Stimulated activated CD4-positive, alpha-beta T cell treated with anti-CD3 and anti-CD28 coated beads, Interleukin-2, amount 100 ng/mL, for 48 hours (primary cell): ENCODE measurements at regions not wholly inside any gene's neighbourhood (a gene's known extent, or its start where the extent isn't known, plus 50 kb on each side); places are given as distances from the start of the nearest gene placed in this dataset.

ENCODE experiments used
- DNase-seq, 2 donors: peaks; one replicate each; pipeline ENCODE4 v3.0.0-alpha.2; 2020

DNA sequence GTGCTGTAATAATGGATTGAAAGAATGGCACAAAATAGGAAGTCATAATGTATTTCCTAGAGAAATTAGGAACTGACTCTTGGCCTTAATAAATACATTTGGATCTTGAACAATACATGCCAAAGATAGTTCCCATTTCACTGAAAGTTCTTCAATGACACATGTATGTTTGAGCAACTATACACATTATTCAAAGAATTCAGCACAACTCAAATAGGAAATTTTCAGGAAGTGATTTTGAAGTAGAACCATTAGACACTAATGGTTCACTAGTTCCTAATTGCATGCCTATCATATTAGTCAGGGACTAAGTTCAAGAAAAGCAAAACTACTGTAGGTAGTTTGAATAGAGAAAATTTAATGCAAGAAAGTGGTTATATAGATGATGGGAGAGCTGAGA, 404.7 kb downstream of the LMO4 start:
- no peak for DNase-seq

DNA sequence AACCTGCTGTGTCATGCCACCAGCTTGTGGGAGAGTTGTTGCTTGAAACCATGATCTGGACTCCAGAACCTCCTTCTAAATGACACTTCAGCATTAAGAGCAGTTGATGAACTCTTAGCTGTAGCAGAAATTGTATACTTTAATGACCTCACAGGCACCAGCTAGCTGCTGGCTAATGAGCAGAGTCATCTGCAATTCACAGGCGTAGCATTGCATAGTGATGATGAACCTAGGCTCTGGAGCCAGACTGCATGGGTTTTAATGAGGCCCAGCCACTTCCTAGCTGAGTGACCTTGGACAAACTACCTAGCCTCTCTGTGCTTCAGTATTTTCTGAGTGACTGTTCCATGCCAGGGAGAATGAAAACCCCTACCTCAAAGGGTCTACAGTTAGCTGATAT, 407.1 kb downstream of the LMO4 start:
- no peak for DNase-seq

DNA sequence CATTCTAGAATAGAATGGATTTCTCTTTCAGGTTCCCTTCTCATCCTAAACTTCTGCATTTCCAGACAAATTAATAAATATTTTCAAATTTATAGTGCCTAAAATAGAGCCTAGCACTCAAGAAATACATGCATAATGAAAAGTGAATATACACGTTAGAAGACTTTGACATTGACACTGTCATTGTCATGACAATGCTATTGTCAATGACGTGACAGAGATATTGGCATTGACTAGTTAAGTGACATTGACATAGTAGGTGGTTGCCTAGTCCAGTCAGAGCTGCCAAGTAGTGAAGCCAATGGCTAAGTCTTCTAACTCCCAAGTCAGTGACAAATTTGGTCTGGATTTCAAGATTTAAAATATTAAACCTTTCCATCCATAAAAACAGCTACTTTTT, 410.5 kb downstream of the LMO4 start:
- DNase-seq, result no peak

DNA sequence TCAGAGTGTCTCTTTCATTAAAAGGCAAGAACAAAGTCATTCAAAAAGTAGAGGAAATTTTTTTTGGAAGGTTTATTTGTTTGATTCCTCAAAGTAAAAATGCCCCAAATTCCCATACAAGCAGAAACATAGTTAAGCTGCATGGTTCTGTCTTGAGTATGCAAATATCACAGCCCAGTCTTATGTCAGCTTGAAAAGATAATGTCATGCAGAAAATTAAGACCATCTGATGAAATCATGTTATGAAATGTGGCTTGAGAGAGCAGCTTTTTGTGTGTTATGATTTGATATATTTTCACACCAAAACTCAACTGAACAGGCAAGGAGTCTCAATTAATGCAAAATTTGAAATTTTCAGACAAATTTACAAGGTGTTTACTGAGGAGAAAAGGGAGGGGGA, 411.0 kb downstream of the LMO4 start:
- no peak for DNase-seq

DNA sequence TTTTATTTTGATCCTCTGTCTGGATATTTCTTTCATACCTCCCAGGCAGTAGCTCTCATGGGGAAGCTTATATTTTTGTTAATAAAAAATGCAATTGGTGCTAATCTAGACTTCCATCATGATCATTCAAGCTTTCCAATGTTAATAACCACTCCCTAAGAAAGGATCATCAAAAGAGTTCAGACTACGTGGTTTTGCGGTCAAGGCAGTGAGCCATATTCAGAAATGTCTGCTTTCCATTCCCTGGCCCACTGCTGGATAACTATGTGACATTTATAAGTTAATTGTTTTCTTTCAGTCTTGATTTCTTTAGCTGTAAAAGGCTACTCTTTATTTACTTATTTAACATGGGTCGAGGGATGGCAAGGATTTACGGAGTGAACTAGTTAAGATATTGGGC, 414.6 kb downstream of the LMO4 start:
- no peak for DNase-seq

DNA sequence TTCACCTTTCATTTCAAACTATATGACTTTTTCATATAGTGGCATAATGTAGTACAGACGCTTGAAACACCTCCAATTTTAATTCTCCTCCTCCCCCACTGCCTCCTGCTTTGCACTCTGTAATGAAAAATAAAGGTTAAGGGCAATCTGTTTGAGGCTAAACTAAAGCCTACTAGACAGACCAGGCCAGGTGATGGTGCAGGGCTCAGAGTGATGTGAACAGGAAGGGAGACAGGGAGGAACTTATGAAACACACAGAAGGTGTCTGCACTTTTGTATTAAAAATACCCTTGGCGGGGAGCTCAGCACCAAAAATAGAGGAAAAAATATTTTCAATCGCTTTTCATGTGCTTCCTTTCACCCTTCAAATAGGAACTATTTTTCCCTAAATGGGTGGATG, 415.4 kb downstream of the LMO4 start:
- no peak for DNase-seq

DNA sequence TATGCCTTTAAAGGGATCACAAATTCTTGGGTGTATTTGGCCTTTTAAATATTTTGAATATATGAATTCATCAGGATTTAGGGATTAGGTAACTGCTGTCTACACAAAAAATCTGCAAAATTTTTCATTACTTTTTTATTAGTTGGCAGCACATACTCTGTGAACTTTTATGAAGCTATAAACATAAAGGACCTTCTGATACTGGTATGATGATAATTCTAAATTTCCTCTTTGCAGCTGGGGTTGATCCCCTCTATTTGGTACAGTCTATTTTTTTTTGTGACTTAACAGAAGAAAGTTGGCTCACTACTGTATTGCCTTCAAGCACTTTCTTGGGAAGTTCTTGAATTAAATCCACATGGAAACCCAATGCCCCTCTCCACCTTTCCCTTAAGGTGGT, 416.1 kb downstream of the LMO4 start:
- no peak for DNase-seq

DNA sequence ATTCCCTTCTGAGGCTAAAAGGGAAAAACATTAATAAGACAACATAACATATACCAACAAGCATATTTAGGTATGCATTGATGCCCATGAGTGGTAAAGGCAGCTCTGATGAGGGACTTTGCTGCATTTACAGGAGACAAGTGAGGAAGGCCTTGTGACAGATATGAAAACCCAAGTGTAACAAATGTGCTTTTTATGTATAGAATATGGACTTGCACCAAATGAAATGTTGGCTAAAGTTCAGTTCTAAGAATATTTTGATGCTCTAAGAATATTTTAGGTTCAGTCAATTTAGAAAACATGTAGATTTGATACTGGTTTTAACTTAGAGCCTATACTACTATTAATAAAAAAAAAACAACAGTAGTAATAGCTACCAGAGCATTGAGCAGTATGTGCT, 424.7 kb downstream of the LMO4 start:
- DNase-seq, result no peak

DNA sequence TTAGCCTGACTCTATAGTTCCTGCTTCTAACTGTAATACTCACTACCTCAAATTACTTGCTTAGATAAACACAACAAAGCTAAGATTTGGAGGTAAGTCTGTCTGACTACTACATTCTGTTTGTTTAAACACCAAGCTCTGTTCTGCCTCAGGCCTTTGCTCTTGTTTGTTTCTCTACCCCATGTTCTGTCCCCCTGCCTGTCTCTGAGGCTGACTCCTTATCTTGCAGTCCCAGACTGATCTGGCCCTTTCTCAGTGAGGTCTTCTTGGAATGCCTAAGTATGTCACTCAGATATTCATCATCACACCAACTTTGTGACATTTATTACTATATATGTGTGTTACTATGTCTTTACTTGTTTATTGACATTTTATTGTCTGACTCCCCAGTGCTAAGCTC, 425.5 kb downstream of the LMO4 start:
- no peak for DNase-seq

DNA sequence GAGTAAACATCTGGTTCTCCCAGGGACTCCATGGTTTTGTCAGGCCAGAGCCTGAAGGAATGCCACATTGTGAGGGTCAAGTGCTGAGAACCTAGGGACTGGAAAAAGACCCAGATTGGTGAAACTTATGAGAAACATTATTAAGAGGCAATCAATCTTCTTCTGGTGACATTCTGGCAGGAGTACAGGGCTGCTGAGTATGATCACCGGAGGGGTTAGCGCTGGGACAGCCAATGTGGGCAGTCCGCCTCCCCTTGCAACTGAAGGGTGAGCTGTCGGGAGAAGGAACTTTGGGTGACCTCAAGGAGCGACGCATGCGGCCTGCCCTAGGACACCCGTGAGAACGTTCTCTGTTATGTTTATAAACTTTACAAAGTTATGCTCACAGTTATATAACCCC, 429.0 kb downstream of the LMO4 start:
- no peak for DNase-seq

DNA sequence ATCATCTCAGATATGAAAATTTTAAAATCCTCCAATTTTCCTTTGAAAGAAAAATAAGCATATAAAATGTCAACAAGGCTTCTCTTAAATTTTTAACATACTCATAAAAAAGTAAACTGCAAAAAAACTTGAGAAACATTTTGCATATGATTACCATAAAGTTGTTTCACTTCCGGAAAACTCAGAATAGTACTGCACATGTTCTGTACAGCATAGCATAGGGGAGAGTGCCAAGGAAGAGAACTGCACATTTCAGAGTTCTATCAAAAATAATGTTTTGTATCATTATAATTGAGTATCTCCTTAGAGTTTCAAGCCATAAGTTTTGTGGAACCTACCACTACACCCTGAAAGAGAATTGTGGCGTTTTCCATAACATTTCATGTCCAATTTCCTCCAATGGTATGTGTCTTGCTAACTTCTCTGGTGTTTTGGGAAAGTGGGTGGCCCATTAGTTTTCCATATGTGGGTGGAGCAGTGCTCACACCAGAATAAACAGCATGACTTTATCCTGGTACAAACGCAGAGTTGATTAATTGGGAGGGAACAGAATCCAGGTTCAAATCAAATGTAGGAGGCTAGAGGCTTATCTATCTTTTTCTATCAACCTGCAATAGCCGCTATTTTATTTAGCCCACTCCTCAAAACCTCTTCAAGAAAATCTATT, 430.9 kb downstream of the LMO4 start:
- no peak for DNase-seq

DNA sequence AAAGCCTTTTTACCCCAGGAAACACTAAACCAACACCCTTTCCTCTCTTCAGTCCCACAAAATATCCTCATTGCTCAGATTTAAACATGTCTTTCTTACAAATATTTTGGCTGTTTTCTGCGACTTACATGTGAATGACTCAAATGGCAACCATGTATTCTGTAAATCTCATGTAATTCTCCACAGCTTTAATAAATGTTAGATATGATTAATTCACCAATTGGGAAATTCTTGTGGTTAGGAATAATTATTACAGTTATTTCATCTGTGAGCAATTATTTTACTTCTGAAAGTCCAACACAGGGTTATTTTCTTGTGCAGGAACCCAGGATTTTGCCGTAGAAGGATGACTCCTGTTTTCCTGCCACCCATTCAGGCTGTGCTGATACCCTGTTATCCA, 431.5 kb downstream of the LMO4 start:
- no peak for DNase-seq

DNA sequence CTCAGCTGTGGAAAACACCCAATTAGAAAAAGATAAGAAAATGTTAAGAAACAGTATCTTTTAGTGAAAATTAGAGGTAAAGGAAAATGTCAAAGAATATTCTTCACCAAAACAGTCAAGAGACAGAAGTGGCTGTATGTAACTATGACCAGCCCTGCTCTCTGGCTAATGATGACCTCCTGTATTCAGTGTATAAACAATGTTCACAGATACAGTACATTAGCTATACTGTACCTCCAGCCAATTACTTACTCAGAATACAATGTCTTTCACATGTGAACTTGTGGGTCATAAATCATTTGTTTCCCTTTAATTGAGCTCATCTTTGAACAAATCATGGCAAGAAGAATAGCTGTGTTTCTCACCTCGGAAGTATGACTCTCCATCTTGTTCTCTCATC, 432.0 kb downstream of the LMO4 start:
- no peak for DNase-seq

DNA sequence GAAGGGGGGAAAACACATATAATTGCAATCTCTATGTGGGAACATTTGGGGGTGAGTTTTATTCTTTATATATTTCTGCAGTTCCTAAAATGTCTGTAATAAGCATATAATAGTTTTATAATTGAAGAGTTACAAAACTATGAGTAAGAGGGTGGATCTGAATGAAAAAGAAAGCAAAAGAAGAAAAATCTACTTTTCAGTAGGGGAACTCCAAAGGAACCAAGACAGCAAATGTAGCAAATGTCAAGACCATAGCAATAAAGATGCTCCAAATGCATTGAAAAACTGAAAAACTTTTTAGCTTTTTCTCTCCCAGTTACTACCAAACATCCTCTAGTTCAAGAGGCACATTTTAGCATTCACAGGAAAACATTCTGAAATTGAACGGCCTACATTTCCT, 434.8 kb downstream of the LMO4 start:
- no peak for DNase-seq

DNA sequence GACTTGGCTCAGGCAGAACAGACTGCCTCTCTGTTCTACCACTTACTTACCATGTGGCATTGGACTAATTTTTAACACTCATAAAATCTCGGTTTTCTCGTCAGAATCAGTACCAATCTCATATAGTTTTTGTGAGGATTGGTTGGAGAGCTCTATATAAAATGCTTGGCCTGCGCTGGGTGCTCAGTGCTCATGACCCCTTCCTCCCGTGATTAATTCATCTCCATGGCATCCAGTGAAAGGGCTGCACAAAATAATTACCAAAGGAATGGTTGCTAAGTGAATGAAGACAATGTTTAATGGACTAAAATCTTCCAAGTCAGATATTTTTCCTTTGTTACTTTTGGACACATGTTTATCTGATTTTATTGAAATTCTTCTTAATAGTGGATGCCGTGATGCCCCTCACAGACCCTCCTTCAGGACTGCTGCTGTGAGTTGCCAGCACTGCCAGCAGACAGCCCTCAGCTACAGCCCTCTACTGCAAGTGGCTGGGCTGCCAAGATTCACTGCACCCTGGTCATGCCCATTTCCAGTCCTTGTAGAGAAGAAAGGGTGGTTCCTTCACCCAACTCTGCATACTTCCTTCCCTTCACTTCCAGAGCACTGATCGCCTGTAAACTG, 436.5 kb downstream of the LMO4 start:
- DNase-seq, result no peak

DNA sequence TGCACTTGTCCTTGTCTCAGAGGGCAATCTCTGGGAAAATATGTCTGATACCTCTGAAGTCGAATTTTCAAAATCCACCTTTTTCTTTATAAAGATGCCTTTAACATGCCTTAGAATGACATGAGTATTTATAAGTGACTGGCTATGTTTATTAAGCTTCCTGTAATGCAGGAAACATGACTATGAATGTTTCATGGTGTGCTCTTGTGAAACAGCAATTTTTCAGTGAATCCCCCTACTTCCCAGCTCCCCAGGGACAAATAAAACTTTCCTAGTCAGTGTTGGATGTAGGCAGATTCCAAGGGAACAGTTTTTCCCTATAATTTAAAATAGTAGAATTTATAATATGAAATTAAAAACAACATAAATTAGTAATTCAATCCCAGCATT, 437.0 kb downstream of the LMO4 start:
- DNase-seq, result no peak

DNA sequence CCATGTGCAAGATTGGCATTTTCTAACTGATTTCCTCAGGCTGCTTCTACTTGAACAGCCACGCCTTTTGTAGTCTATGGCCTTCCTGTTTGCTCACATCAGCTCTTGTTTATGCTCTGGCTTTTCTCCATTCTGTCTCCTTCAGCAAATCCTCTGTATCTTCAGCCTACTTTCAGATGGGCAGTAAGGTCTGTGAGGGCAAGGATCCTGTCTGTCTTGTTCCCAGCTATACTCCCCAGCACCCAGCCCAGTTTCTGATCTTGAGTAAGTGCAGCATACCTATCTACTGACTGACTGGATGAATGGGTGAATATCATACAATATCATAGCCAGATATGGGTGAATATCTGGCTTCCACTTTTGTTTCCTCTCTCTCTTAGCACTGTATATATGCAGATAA, 438.1 kb downstream of the LMO4 start:
- no peak for DNase-seq

DNA sequence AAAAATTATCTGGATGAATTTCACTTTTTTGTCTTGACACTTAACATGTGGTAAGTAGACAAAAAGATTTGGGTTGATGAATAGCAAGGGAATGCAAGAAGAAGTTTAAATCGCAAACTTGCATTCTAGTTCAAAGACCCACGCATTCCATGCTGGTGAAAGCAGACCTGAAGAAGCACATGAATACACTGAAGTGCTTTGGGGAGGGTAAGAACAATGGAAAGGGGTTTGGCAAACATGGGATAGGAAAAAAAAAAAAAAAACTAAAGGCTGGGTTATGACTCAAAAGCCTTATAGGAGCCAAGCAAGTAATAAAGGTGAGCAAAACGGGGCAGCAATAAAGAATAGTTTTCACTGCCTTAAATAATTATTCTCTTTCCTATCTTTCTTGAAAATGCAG, 450.2 kb downstream of the LMO4 start:
- no peak for DNase-seq

DNA sequence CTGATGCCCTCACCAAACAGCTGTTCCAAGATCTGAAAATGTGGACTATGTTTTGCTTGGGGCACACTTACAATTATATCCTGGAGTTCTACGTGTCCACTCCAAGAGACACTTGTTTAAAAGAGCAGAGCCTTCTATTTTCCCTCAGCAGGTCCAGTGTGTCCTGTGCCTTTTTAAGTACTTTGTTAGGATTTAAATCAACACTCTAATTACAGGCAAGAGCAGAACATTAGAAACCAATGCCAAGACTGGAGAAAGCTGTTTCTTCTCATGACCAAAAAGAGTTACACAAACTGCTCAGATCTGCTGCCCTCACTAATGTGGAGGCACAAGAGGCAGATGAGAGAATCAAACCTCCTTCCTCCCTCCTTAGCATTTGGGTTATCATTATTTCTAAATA, 452.9 kb downstream of the LMO4 start:
- no peak for DNase-seq

DNA sequence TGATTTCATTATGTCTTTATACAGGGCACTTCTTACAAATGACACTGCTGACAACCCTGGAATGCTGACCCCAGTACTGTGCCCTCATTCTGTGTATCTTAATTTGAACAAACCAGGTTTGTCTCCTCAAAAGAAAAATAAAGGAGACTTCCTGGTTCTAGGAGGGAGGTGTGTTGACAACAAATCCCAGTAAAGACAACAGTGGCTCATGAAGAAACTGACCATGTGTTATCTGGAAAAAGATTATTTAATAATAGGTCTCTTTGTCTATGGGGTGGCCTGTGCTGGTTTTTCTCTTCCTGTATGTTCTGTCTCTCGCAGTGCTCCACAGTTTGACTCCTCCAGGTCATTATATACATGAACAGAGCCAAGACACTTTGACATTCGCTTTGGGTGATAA, 454.6 kb downstream of the LMO4 start:
- no peak for DNase-seq

DNA sequence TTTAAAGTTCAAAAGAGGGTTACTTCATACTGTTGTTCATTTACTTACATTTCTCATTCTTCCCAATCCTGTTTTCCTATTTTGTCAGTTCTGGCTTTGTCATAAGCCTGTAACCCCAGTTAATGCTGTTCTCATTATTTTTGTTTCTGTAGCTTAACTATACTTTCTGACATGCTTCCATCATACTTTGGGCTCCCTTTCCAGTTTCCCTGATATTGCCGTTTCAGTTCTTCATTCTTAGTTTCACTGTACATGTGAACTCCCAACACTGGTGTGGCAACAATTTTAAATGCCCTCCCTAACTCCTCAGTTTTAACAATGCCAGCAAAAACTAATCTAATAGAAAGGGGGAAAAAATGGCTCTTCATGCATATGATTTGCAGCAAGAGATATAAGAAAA, 456.7 kb downstream of the LMO4 start:
- DNase-seq, result no peak

DNA sequence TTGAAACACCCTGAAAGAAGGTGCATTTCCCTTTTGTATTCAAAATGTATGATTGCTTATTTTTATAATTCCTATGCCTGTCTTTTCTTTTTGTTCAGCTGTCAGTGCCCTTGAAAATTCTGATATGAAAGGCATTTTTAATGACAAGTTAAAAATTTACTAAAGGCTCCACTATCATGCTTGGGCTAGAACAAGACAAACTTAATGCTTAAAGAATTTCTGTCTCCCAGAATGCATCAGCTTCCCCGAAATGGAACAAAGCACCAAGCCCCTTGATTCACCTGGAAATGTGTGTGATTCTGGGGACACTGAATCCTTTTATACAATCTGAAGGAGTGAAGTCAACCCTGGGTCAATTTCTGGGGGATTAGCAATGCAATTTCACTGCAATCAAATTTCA, 457.5 kb downstream of the LMO4 start:
- no peak for DNase-seq

DNA sequence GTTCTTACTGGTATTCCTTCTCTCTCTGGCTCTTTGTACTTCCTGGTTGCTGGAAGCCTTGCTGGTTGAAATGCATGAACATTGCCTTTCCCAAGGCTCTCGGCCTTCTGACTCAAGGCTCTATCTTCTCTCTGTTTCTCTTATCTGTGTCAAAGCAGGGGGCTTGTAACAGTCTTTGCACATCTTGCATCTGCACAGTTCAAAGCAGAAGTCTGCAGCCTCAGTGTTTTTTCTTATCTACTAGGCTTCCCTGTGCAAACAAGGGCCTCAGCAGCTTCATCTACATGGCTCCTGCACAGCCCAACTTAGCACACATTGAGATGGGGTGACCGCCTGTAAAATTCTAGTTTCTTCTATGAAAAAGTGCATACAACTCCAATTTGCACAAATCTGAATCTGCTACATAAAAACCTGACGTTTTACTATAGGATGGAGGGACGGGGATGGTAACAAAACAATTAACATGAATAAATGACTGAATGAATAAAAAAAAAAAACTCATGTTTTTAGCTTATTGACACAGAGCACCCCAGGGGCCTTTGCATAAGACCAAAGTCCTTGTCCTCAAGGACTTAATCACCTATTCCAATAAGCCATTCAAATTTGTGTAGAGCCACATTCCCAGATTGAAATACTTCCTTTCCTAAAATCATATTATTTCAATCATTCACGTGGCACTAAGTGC, 458.3 kb downstream of the LMO4 start:
- DNase-seq, result no peak

DNA sequence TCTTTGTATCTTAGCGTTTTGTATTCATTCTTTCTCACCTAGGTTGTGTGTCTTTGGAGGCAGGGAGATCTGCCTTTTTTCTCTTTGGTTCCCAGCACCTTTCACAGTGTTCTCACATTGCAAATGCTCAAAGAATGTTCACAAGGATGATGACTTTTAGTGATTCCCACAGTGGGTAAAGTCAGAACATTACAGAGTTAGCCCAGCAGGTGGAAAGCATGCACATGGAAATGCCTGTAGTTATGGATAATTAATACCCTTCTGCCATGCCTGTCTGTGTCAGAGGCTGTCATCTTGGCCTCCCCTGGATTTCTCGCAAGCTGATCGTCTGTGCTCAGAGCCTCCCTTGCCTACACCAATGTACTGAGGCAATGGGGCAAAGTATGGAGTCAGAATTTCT, 458.9 kb downstream of the LMO4 start:
- no peak for DNase-seq

DNA sequence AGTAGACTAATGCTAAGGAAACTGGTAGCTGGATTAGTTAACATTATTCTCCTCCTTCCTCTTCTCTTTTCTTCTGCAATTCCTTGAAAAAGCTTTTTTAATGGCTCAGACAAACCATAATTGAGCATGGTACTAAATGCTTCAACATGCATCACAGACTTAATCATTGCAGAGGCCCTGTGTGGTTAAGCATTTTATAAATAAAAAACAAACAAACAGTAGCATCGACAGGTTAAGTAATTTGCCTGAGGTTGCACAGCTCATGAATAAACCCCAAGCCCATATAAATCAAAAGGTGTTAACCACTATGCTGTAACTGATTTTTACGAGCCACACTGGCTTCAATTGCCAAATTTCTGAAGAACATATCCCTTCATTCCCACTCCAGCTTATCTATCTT, 462.1 kb downstream of the LMO4 start:
- DNase-seq, result no peak
